ENCODE measurements at regions not wholly inside any gene's neighbourhood (a gene's known extent, or its start where the extent isn't known, plus 50 kb on each side); places are given as distances from the start of the nearest gene placed in this dataset.
A peak's percentile ranks its signal among the peaks of the same experiment; 100 is the strongest.
"Not testable (repeated sequence)": the region's sequence is repeated elsewhere in the genome, so short reads cannot be mapped to it uniquely, and the experiment has no call there.

- DNase-seq, result no peak
Measured at GRCh38 chr3:26763723-26764122, 141.2 kb downstream of the LRRC3B start.

GRCh38 chr3:26766031-26766430, 143.5 kb downstream of the LRRC3B start:
- no peak for DNase-seq

- DNase-seq, result no peak
Measured at GRCh38 chr3:26768068-26768651, 145.6 kb downstream of the LRRC3B start.

- no peak for DNase-seq
Measured at GRCh38 chr3:26799679-26800317, 177.2 kb downstream of the LRRC3B start.

GRCh38 chr3:26807272-26807671, 184.7 kb downstream of the LRRC3B start:
- no peak for DNase-seq

GRCh38 chr3:26825454-26825853, 202.9 kb downstream of the LRRC3B start:
- DNase-seq, result no peak

- no peak for DNase-seq
Measured at GRCh38 chr3:26827169-26827568, 204.6 kb downstream of the LRRC3B start.

- no peak for DNase-seq
Measured at GRCh38 chr3:26838026-26838425, 215.5 kb downstream of the LRRC3B start.

GRCh38 chr3:26839001-26839400, 216.4 kb downstream of the LRRC3B start:
- no peak for DNase-seq

GRCh38 chr3:26840272-26840870, 217.8 kb downstream of the LRRC3B start:
- DNase-seq, result no peak

GRCh38 chr3:26845194-26845593, 222.6 kb downstream of the LRRC3B start:
- DNase-seq, result no peak

- DNase-seq, result no peak
Measured at GRCh38 chr3:26847680-26848079, 225.1 kb downstream of the LRRC3B start.

- no peak for DNase-seq
Measured at GRCh38 chr3:26894443-26894842, 271.9 kb downstream of the LRRC3B start.

GRCh38 chr3:26915208-26915607, 292.6 kb downstream of the LRRC3B start:
- DNase-seq, result no peak

GRCh38 chr3:26920646-26921478, 298.3 kb downstream of the LRRC3B start:
- DNase-seq, result no peak

- DNase-seq, result no peak
Measured at GRCh38 chr3:26931896-26932295, 309.3 kb downstream of the LRRC3B start.

- no peak for DNase-seq
Measured at GRCh38 chr3:26932752-26933151, 310.2 kb downstream of the LRRC3B start.

GRCh38 chr3:26945480-26945879, 322.9 kb downstream of the LRRC3B start:
- not testable (repeated sequence) for DNase-seq

GRCh38 chr3:26960382-26960781, 337.8 kb downstream of the LRRC3B start:
- DNase-seq, result no peak

- DNase-seq, result peak; percentile 38
Measured at GRCh38 chr3:26962492-26963360, 340.2 kb downstream of the LRRC3B start.

GRCh38 chr3:26963361-26963743, 340.8 kb downstream of the LRRC3B start:
- no peak for DNase-seq

GRCh38 chr3:26964313-26964712, 341.7 kb downstream of the LRRC3B start:
- no peak for DNase-seq

GRCh38 chr3:26964836-26965235, 342.3 kb downstream of the LRRC3B start:
- DNase-seq, result no peak
